IgD-negative memory B cell (primary cell): ENCODE measurements at regions not wholly inside any gene's neighbourhood (a gene's known extent, or its start where the extent isn't known, plus 50 kb on each side); places are given as distances from the start of the nearest gene placed in this dataset.

Experiments
- H3K27ac Mint-ChIP-seq, 3 donors: one replicate each; pipeline ENCODE4 v1.8.0; 2020 to 2022; ENCODE audit warnings: mild to moderate bottlenecking in 3 of 3, mixed read lengths in 3 of 3, moderate library complexity in 1 of 3
- H3K27me3 Mint-ChIP-seq: one replicate; pipeline ENCODE4 v1.8.0; 2021; ENCODE audit warnings: mixed read lengths
- H3K36me3 Mint-ChIP-seq: one replicate; pipeline ENCODE4 v1.8.0; 2020; ENCODE audit warnings: mild to moderate bottlenecking, mixed read lengths
- H3K4me1 Mint-ChIP-seq, 3 donors: one replicate each; pipeline ENCODE4 v1.8.0; 2020 to 2022; ENCODE audit warnings: mixed read lengths in 3 of 3, mild to moderate bottlenecking in 1 of 3
- H3K4me3 Mint-ChIP-seq, 4 donors: one replicate each; pipeline ENCODE4 v1.8.0; 2020 to 2022; ENCODE audit warnings: mild to moderate bottlenecking in 4 of 4, mixed read lengths in 4 of 4, moderate library complexity in 3 of 4
- H3K9me3 Mint-ChIP-seq, 3 donors: one replicate each; pipeline ENCODE4 v1.8.0; 2020 to 2021; ENCODE audit warnings: mixed read lengths in 3 of 3, mild to moderate bottlenecking in 1 of 3

GRCh38 chrX:36436361-36436760 lies 516.8 kb downstream of the CFAP47 start:
- H3K4me1 Mint-ChIP-seq = no peaks in the 10 kb centered on the region
- H3K36me3 Mint-ChIP-seq = no peaks in the 10 kb centered on the region
- H3K9me3 Mint-ChIP-seq = peaks cover 0 to 4% (median 3%) of the 10 kb centered on the region in 3 donors
- H3K27ac Mint-ChIP-seq = no peak overlapping the region
- no peak overlapping the region for H3K4me3 Mint-ChIP-seq
- H3K27me3 Mint-ChIP-seq = no peaks in the 10 kb centered on the region

- H3K36me3 Mint-ChIP-seq = no peaks in the 10 kb centered on the region
- H3K27me3 Mint-ChIP-seq = no peaks in the 10 kb centered on the region
- H3K4me1 Mint-ChIP-seq = no peaks in the 10 kb centered on the region
- H3K9me3 Mint-ChIP-seq = peaks cover under 1 to 3% (median 2%) of the 10 kb centered on the region in 3 donors
- no peak overlapping the region for H3K27ac Mint-ChIP-seq
- no peak overlapping the region for H3K4me3 Mint-ChIP-seq
These were observed 523.5 kb downstream of the CFAP47 start for GRCh38 chrX:36443007-36443406.

GRCh38 chrX:36445566-36445965 lies 526.0 kb downstream of the CFAP47 start:
- no peaks in the 10 kb centered on the region for H3K4me1 Mint-ChIP-seq
- H3K4me3 Mint-ChIP-seq = peak overlapping the region in 1 of 4 donors; percentile 22
- no peaks in the 10 kb centered on the region for H3K36me3 Mint-ChIP-seq
- H3K9me3 Mint-ChIP-seq = peaks cover 0 to 6% (median 3%) of the 10 kb centered on the region in 3 donors
- H3K27ac Mint-ChIP-seq = no peak overlapping the region
- no peaks in the 10 kb centered on the region for H3K27me3 Mint-ChIP-seq

GRCh38 chrX:36462142-36462541 lies 542.6 kb downstream of the CFAP47 start:
- Mint-ChIP-seq H3K4me1 (no peaks in the 10 kb centered on the region), H3K36me3 (no peaks in the 10 kb centered on the region), H3K27me3 (no peaks in the 10 kb centered on the region), H3K9me3 (peaks cover 0 to 3% (median 2%) of the 10 kb centered on the region in 3 donors), H3K27ac (no peak overlapping the region), H3K4me3 (no peak overlapping the region)

- Mint-ChIP-seq H3K9me3 (peaks cover 0 to 9% (median 2%) of the 10 kb centered on the region in 3 donors), H3K4me3 (no peak overlapping the region), H3K27me3 (no peaks in the 10 kb centered on the region), H3K4me1 (no peaks in the 10 kb centered on the region), H3K27ac (no peak overlapping the region), H3K36me3 (no peaks in the 10 kb centered on the region)
These were observed 527.6 kb upstream of the FAM47C start for GRCh38 chrX:36480441-36480990.

GRCh38 chrX:36501169-36501702 lies 506.9 kb upstream of the FAM47C start:
- H3K36me3 Mint-ChIP-seq = no peaks in the 10 kb centered on the region
- H3K9me3 Mint-ChIP-seq = peaks cover 0 to 11% (median 1%) of the 10 kb centered on the region in 3 donors
- peaks cover 1% of the 10 kb centered on the region for H3K27me3 Mint-ChIP-seq
- no peak overlapping the region for H3K27ac Mint-ChIP-seq
- no peak overlapping the region for H3K4me3 Mint-ChIP-seq
- no peaks in the 10 kb centered on the region for H3K4me1 Mint-ChIP-seq

GRCh38 chrX:36504625-36505024 lies 503.5 kb upstream of the FAM47C start:
- no peak overlapping the region for H3K27ac Mint-ChIP-seq
- H3K4me1 Mint-ChIP-seq = no peaks in the 10 kb centered on the region
- H3K9me3 Mint-ChIP-seq = peaks cover 1 to 24% (median 3%) of the 10 kb centered on the region in 3 donors
- no peaks in the 10 kb centered on the region for H3K36me3 Mint-ChIP-seq
- H3K27me3 Mint-ChIP-seq = peaks cover 1% of the 10 kb centered on the region
- no peak overlapping the region for H3K4me3 Mint-ChIP-seq

- Mint-ChIP-seq H3K9me3 (peaks cover 0 to 19% (median 3%) of the 10 kb centered on the region in 3 donors), H3K27ac (no peak overlapping the region), H3K4me3 (no peak overlapping the region)
These were observed 500.1 kb upstream of the FAM47C start for GRCh38 chrX:36508042-36508441.

GRCh38 chrX:36510736-36511135 lies 497.4 kb upstream of the FAM47C start:
- Mint-ChIP-seq H3K27ac (no peak overlapping the region), H3K4me1 (no peaks in the 10 kb centered on the region), H3K4me3 (no peak overlapping the region), H3K27me3 (no peaks in the 10 kb centered on the region), H3K9me3 (peaks cover 3 to 30% (median 4%) of the 10 kb centered on the region in 3 donors), H3K36me3 (no peaks in the 10 kb centered on the region)

More at GRCh38 chrX:36508042-36508441, 500.1 kb upstream of the FAM47C start:
- Mint-ChIP-seq H3K27me3 (no peaks in the 10 kb centered on the region), H3K36me3 (no peaks in the 10 kb centered on the region), H3K4me1 (no peaks in the 10 kb centered on the region)

GRCh38 chrX:36528661-36529060 lies 479.5 kb upstream of the FAM47C start:
- Mint-ChIP-seq H3K27me3 (no peaks in the 10 kb centered on the region), H3K9me3 (peaks cover 0 to 13% (median 3%) of the 10 kb centered on the region in 3 donors), H3K36me3 (no peaks in the 10 kb centered on the region), H3K4me1 (peaks cover 0 to 4% (median 0%) of the 10 kb centered on the region in 3 donors), H3K4me3 (no peak overlapping the region), H3K27ac (no peak overlapping the region)

GRCh38 chrX:36534900-36535299 lies 473.3 kb upstream of the FAM47C start:
- Mint-ChIP-seq H3K27me3 (no peaks in the 10 kb centered on the region), H3K4me1 (peaks cover 0 to 4% (median 0%) of the 10 kb centered on the region in 3 donors), H3K36me3 (no peaks in the 10 kb centered on the region), H3K4me3 (no peak overlapping the region), H3K9me3 (peaks cover 0 to 9% (median 0%) of the 10 kb centered on the region in 3 donors), H3K27ac (no peak overlapping the region)

- Mint-ChIP-seq H3K27me3 (no peaks in the 10 kb centered on the region), H3K4me1 (no peaks in the 10 kb centered on the region), H3K4me3 (no peak overlapping the region), H3K9me3 (peaks cover 0 to 4% (median 1%) of the 10 kb centered on the region in 3 donors), H3K36me3 (no peaks in the 10 kb centered on the region), H3K27ac (no peak overlapping the region)
These were observed 464.7 kb upstream of the FAM47C start for GRCh38 chrX:36543499-36543898.

- H3K4me3 Mint-ChIP-seq = no peak overlapping the region
- H3K9me3 Mint-ChIP-seq = peaks cover 0 to 3% (median 0%) of the 10 kb centered on the region in 3 donors
- H3K4me1 Mint-ChIP-seq = no peaks in the 10 kb centered on the region
These were observed 445.2 kb upstream of the FAM47C start for GRCh38 chrX:36562986-36563385.

GRCh38 chrX:36568946-36569345 lies 439.2 kb upstream of the FAM47C start:
- H3K9me3 Mint-ChIP-seq = no peaks in the 10 kb centered on the region
- H3K36me3 Mint-ChIP-seq = no peaks in the 10 kb centered on the region
- H3K4me3 Mint-ChIP-seq = no peak overlapping the region
- no peak overlapping the region for H3K27ac Mint-ChIP-seq
- peaks cover 2% of the 10 kb centered on the region for H3K27me3 Mint-ChIP-seq
- H3K4me1 Mint-ChIP-seq = no peaks in the 10 kb centered on the region

More at GRCh38 chrX:36562986-36563385, 445.2 kb upstream of the FAM47C start:
- Mint-ChIP-seq H3K27me3 (peaks cover 2% of the 10 kb centered on the region), H3K27ac (no peak overlapping the region), H3K36me3 (no peaks in the 10 kb centered on the region)

- Mint-ChIP-seq H3K27me3 (no peaks in the 10 kb centered on the region), H3K4me1 (no peaks in the 10 kb centered on the region), H3K27ac (no peak overlapping the region), H3K4me3 (no peak overlapping the region), H3K36me3 (peaks cover 2% of the 10 kb centered on the region), H3K9me3 (peaks cover 0 to 6% (median 0%) of the 10 kb centered on the region in 3 donors)
These were observed 434.4 kb upstream of the FAM47C start for GRCh38 chrX:36573720-36574119.

- H3K9me3 Mint-ChIP-seq = peaks cover 0 to 11% (median 0%) of the 10 kb centered on the region in 3 donors
- H3K4me1 Mint-ChIP-seq = no peaks in the 10 kb centered on the region
- no peak overlapping the region for H3K27ac Mint-ChIP-seq
- peaks cover 2% of the 10 kb centered on the region for H3K36me3 Mint-ChIP-seq
- no peak overlapping the region for H3K4me3 Mint-ChIP-seq
- no peaks in the 10 kb centered on the region for H3K27me3 Mint-ChIP-seq
These were observed 432.5 kb upstream of the FAM47C start for GRCh38 chrX:36575670-36576069.
